ENCODE measurements at regions not wholly inside any gene's neighbourhood (a gene's known extent, or its start where the extent isn't known, plus 50 kb on each side); places are given as distances from the start of the nearest gene placed in this dataset.

GRCh38 chr13:90170208-90170607 lies 1177.3 kb upstream of the MIR17HG start:
- TF ChIP-seq CTCF (IDR thresholded peaks at IDR 0.05; ENCODE audit: low read depth, low read length, poor library complexity, severe bottlenecking) (no peak), EZH2phosphoT487 (IDR thresholded peaks at IDR 0.05; ENCODE audit: borderline replicate concordance, low read length) (no peak)
